Femur (tissue), 1 donor: ENCODE measurements at regions not wholly inside any gene's neighbourhood (a gene's known extent, or its start where the extent isn't known, plus 50 kb on each side); places are given as distances from the start of the nearest gene placed in this dataset.
A peak's percentile ranks its signal among the peaks of the same experiment; 100 is the strongest.
"Not testable (repeated sequence)": the region's sequence is repeated elsewhere in the genome, so short reads cannot be mapped to it uniquely, and the experiment has no call there.

ENCODE experiments used
- DNase-seq: peaks from one replicate; pipeline ENCODE4 v3.0.0-alpha.2; 2017

- DNase-seq, result peak; percentile 6
Observed at GRCh38 chr9:40928803-40929487, 199.5 kb downstream of the FOXD4L6 start.

DNA sequence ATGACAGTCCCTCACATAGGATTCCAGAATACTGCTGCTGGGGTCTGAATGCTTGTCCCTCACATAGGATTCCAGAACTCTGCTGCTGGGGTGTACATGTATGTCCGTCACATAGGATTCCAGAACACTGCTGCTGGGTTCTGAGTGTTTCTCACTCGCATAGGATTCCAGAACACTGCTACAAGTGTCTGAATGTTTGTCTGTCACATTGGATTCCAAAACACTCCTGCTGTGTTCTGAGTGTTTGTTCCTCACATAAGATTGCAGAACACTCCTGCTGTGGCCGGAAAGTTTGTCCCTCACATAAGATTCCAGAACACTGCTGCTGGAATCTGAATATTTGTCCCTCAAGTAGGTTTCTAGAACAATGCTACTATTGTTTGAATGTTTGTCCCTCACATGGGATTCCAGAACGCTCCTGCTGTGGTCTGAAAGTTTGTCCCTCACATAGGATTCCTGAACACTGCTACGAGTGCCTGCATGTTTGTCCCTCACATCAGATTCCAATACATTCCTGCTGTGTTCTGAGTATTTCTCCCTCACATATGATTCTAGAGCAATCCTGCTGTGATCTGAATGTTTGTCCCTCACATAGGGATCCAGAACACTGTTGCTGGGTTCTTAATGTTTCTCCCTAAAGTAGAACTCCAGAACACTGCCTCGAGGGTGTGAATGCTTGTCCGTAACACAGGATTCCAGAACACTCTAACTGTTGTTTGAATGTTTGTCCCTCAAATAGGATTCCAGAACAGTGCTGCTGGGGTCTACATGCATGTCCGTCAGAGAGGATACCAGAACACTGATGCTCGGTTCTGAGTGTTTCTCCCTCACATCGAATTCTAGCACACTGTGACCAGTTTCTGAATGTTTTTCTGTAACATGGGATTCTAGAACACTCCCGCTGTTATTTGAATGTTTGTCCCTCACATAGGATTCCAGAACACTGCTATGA is 200.4 kb downstream of the FOXD4L6 start:
- DNase-seq, result peak; percentile 6

DNA sequence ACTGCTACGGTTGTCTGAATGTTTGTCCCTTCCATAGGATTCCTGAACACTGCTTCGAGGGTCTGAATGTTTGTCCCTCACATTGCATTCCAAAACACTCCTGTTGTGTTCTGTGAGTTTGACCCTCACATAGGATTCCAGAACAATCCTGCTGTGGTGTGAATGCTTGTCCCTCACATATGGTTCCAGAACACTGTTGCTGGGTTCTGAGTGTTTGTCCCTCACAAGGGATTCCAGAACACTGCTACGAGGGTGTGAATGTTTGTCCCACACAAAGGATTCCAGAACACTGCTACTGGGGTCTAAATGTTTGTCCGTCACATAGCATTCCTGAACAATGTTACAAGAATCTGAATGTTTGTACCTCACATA is 201.2 kb downstream of the FOXD4L6 start:
- peak; percentile 5 for DNase-seq

DNA sequence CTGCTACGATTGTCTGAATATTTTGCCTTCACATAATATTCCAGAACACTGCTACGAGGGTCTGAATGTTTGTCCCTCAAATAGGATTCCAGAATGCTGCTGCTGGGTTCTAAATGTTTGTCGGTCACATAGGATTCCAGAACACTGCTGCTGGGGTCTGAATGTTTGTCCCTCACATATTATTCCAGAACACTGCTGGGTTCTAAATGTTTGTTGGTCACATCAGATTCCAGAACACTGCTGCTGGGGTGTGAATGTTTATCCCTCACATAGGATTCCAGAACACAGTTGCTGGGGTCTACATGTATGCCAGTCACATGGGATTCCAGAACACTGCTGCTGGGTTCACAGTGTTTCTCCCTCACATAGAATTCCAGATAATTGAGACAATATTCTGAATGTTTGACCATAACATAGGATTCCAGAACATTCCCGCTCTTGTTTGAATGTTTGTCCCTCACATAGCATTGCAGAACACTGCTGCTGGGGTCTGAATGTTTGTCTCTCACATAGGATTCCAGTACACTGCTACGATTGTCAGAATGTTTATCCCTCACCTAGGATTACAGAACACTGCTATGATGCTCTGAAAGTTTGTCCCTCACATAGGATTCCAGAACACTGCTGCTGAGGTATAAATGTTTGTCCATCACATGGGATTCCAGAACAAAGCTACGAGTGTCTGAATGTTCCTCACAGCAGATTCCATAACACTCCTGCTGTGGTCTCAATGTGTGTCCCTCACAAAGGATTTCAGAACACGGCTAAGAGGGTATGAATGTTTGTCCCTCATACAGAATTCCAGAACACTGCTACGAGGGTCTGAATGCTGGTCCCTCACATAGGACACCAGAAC is 201.8 kb downstream of the FOXD4L6 start:
- peak; percentile 9 for DNase-seq

DNA sequence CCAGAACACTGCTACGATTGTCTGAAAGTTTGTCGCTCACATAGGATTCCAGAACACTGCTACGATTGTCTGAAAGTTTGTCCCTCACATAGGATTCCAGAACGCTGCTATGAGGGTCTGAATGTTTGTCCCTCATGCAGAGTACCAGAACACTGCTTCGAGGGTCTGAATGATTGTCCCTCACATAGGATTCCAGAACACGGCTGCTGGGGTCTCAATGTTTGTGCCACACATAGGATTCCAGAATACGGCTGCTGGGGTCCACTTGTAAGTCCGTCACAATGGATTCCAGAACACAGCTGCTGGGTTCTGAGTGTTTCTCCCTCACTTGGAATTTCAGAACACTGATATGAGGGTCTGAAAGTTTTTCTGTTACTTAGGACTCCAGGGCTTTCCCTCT is 203.3 kb downstream of the FOXD4L6 start:
- peak; percentile 15 for DNase-seq

- peak; percentile 5 for DNase-seq
Observed at GRCh38 chr9:40916399-40916783, 212.1 kb downstream of the FOXD4L6 start.

DNA sequence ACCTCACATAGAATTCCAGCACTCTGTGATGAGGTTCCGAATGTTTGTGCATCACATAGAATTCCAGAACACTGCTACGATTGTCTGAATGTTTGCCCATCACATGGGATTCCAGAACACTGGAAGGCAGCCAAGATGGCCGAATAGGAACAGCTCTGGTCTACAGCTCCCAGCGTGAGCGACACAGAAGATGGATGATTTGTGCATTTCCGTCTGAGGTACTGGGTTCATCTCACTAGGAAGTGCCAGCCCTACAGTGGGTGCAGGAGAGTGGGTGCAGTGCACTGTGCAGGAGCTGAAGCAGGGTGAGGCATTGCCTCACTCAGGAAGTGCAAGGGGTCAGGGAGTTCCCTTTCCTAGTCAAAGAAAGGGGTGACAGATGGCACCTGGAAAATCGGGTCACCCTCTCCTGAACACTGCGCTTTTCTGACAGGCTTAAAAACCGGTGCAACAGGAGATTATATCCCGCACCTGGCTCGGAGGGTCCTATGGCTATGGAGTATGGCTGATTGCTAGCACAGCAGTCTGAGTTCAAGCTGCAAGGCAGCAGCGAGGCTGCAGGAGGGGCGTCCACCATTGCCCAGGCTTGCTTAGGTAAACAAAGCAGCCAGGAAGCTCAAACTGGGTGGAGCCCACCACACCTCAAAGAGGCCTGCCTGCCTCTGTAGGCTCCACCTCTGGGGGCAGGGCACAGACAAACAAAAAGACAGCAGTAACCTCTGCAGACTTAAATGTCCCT is 212.7 kb downstream of the FOXD4L6 start:
- DNase-seq, result peak; percentile 8

GRCh38 chr9:40914772-40915659 is 213.5 kb downstream of the FOXD4L6 start:
- DNase-seq, result no peak

- peak; percentile 9 for DNase-seq
Observed at GRCh38 chr9:40913928-40914673, 214.4 kb downstream of the FOXD4L6 start.

DNA sequence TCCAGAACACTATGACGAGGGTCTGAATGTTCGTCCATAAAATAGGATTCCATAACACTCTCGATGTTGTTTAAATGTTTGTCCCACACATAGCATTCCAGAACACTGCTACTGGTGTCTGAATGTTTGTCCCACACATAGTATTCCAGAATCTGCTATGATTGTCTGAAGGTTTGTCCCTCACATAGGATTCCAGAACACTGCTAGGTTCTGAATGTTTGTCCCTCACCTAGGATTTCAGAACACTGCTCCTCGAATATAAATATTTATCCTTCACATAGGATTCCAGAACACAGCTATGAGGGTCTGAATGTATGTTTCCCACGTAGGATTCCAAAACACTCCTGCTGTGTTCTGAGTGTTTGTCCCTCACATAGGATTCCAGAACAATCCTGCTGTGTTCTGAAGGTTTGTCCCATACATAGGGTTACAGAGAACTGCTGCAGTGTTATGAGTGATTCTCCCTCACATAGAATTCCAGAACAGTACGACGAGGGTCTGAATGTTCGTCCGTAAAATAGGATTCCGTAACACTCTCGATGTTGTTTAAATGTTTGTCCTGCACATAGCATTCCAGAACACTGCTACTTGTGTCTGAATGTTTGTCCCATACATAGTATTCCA is 215.3 kb downstream of the FOXD4L6 start:
- DNase-seq, result peak; percentile 2

- not testable (repeated sequence) for DNase-seq
Observed at GRCh38 chr9:40912679-40913078, 215.8 kb downstream of the FOXD4L6 start.

GRCh38 chr9:40911647-40912046 is 216.8 kb downstream of the FOXD4L6 start:
- DNase-seq, result peak; percentile 3

DNA sequence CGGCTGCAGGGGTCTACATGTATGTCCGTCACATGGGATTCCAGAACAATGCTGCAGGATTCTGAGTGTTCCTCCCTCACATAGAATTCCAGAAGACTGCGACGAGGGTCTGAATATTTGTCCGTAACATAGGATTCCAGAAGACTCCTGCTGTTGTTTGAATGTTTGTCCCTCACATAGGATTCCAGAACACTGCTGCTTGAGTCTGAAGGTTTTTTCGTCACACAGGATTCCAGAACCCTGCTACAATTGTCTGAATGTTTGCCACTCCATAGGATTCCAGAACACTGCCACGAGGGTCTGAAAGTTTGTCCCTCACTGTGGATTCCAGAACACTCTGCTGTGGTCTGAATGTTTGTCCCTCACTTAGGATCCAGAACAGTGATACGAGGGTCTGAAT is 217.5 kb downstream of the FOXD4L6 start:
- DNase-seq, result not testable (repeated sequence)

DNA sequence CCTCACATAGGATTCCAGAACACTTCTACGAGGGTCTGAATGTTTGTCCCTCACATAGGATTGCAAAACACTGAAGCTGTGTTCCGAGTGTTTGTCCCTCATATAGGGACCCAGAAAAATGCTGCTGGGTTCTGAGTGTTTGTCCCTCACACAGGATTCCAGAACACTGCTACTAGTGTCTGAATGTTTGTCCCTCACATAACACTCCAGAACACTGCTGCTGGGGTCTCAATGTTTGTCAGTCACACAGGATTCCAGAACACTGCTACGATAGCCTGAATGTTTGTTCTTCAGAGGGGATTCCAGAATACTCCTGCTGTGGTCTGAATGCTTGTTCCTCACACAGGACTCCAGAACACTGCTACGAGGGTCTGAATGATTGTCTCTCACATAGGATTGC is 218.7 kb downstream of the FOXD4L6 start:
- no peak for DNase-seq

DNA sequence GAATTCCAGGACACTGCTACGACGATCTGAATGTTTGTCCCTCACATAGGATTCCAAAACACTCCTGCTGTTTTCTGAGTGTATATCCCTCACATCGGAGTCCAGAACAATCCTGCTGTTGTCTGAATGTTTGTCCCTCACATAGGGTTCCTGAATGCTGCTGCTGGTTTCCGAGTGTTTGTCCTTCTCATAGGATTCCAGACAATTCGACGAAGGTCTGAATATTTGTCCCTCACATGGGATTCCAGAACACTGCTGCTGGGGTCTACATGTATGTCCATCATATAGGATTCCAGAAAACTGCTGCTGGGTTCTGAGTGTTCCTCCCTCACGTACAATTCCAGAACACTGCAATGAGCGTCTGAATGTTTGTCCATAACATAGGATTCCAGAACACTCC is 219.4 kb downstream of the FOXD4L6 start:
- not testable (repeated sequence) for DNase-seq

- DNase-seq, result peak; percentile 4
Observed at GRCh38 chr9:40907657-40908624, 220.5 kb downstream of the FOXD4L6 start.

- DNase-seq, result peak; percentile 5
Observed at GRCh38 chr9:40906879-40907278, 221.6 kb downstream of the FOXD4L6 start.

- DNase-seq, result not testable (repeated sequence)
Observed at GRCh38 chr9:40892315-40892714, 236.2 kb downstream of the FOXD4L6 start.

DNA sequence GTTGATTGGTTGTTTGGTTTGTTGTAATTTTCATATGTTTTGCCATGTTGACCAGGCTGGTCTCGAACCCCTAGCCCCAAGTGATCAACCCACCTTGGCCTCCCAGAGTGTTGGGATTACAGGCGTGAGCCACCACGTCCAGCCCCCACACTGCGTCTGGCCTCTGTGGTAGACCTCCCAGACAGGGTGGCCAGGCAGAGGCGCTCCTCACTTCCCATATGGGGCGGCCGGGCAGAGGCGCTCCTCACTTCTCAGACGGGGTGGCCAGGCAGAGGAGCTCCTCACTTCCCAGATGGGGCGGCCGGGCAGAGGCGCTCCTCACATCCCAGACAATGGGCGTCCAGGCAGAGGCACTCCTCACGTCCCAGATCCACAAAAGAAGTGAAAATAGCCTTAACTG is 242.6 kb downstream of the FOXD4L6 start:
- DNase-seq, result not testable (repeated sequence)
